Epithelial cell of proximal tubule (primary cell): ENCODE measurements at regions not wholly inside any gene's neighbourhood (a gene's known extent, or its start where the extent isn't known, plus 50 kb on each side); places are given as distances from the start of the nearest gene placed in this dataset.
"Not testable (repeated sequence)": the region's sequence is repeated elsewhere in the genome, so short reads cannot be mapped to it uniquely, and the experiment has no call there.

Source experiments
- DNase-seq: peaks from one replicate; pipeline ENCODE4 v3.0.0-alpha.2; 2011; ENCODE audit warnings: low read depth
- H3K4me3 ChIP-seq: 2 replicates; pipeline ENCODE4 v1.5.1; 2011; ENCODE audit warnings: low read depth, mild to moderate bottlenecking, low read length
- CTCF ChIP-seq: conservative IDR thresholded peaks from 2 replicates; pipeline ENCODE4 v1.5.1; 2012; ENCODE audit warnings: low read depth, mild to moderate bottlenecking, low read length

- not testable (repeated sequence) for DNase-seq, H3K4me3 ChIP-seq
Observed at GRCh38 chr4:189629733-189630132, 310.9 kb upstream of the FRG1 start.

- not testable (repeated sequence) for DNase-seq
Observed at GRCh38 chr4:189630913-189631567, 309.6 kb upstream of the FRG1 start.

GRCh38 chr4:189631568-189631916, 309.1 kb upstream of the FRG1 start:
- not testable (repeated sequence) for DNase-seq, H3K4me3 ChIP-seq

More at GRCh38 chr4:189630913-189631567, 309.6 kb upstream of the FRG1 start:
- H3K4me3 ChIP-seq: not testable (repeated sequence)

- DNase-seq, H3K4me3 ChIP-seq: not testable (repeated sequence)
Observed at GRCh38 chr4:189650436-189650835, 290.2 kb upstream of the FRG1 start.

GRCh38 chr4:189653130-189653653, 287.5 kb upstream of the FRG1 start:
- not testable (repeated sequence) for H3K4me3 ChIP-seq, DNase-seq

- not testable (repeated sequence) for DNase-seq
Observed at GRCh38 chr4:189653983-189654382, 286.7 kb upstream of the FRG1 start.

GRCh38 chr4:189654396-189654795, 286.3 kb upstream of the FRG1 start:
- not testable (repeated sequence) for DNase-seq, H3K4me3 ChIP-seq

More at GRCh38 chr4:189653983-189654382, 286.7 kb upstream of the FRG1 start:
- H3K4me3 ChIP-seq: not testable (repeated sequence)

- not testable (repeated sequence) for H3K4me3 ChIP-seq, DNase-seq
Observed at GRCh38 chr4:189655817-189656216, 284.9 kb upstream of the FRG1 start.

- TF ChIP-seq CTCF: no peak
- H3K4me3 ChIP-seq: no peak overlapping the region
- no peak for DNase-seq
Observed at GRCh38 chr4:189656641-189657040, 284.0 kb upstream of the FRG1 start.

- H3K4me3 ChIP-seq, DNase-seq: not testable (repeated sequence)
Observed at GRCh38 chr4:189658259-189658658, 282.4 kb upstream of the FRG1 start.

- H3K4me3 ChIP-seq, DNase-seq: not testable (repeated sequence)
Observed at GRCh38 chr4:189658831-189659230, 281.8 kb upstream of the FRG1 start.

GRCh38 chr4:189659287-189659686, 281.4 kb upstream of the FRG1 start:
- DNase-seq: no peak
- TF ChIP-seq CTCF: no peak
- no peak overlapping the region for H3K4me3 ChIP-seq
